NCI-H1092 (cell line): ENCODE measurements at regions not wholly inside any gene's neighbourhood (a gene's known extent, or its start where the extent isn't known, plus 50 kb on each side); places are given as distances from the start of the nearest gene placed in this dataset.
"Not testable (repeated sequence)": the region's sequence is repeated elsewhere in the genome, so short reads cannot be mapped to it uniquely, and the experiment has no call there.

ENCODE experiments used
- DNase-seq: peaks from one replicate; lab custom pipeline; 2025; lab: John Stamatoyannopoulos, UW

DNA sequence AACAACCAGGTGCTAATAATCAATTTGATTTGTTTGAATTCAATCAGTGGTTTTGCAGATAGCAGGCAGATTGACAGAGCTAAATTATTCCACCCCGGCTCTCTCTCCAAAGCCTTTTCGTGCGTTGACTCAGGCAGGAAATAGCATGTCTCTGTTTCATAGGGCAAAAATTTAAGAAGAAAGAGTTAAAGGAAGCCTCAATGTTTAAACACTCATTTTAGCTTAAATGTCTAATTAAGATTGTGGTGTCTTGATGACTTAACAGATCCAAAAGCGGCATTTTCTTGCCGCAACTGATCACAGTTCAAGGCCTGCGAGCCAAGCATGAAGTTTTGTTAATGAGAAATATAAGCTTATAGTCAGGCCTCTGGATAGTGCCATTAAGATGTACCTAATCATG is 1051.1 kb upstream of the AUTS2 start:
- no peak for DNase-seq

DNA sequence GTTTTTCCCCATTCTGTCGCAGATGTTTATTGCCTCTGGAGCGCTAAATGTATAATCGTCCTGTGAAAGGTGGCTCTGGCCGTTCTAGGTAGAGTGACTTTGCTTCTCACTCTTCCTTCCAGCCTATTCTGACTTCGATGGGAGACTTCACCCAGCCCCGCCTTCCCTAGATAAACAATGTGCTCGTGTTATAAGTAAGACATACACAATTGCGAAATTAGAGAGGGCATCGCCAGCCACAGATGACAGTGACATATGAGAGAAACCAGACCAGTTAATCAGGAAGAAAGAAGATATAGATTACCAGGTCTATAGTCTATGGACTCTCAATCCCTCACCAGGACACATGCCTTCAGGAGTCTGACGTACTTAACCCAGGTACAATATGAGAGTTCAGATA is 1050.5 kb upstream of the AUTS2 start:
- DNase-seq, result no peak

- DNase-seq, result no peak
These were observed 1048.2 kb upstream of the AUTS2 start for GRCh38 chr7:68550027-68550426.

DNA sequence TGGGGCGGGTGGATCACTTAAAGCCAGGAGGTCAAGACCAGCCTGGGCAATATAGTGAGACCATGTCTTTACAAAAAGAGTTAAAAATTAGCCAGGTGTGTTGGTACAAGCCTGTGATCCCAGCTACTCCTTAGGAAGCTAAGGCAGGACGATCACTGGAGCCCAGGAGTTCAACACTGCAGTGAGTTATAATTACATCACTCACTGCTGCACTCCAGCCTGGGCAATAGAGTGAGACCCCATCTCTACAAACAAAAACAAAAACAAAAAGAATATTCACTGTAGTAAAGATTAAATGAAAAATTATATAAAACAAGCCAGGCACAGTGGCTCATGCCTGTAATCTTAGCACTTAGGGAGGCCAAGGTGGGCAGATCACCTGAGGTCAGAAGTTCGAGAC is 1047.6 kb upstream of the AUTS2 start:
- no peak for DNase-seq

- no peak for DNase-seq
These were observed 1041.7 kb upstream of the AUTS2 start for GRCh38 chr7:68556537-68556936.

DNA sequence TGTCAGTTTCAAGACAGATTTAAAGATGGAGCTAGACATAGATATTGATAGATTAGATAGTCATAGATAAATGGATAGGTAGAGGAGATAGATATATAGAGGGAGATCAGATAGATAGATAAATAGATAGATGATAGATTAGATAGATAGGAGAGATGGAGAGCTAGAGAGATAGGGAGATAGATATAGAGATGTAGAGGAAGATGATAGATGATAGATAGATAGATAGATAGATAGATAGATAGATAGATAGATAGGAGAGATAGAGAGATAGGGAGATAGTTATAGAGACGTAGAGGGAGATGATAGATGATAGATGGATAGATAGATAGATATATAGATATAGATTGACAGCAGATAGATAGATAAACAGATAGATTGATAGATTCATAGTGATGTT is 1038.8 kb upstream of the AUTS2 start:
- no peak for DNase-seq

- DNase-seq, result no peak
These were observed 1035.9 kb upstream of the AUTS2 start for GRCh38 chr7:68562323-68562899.

DNA sequence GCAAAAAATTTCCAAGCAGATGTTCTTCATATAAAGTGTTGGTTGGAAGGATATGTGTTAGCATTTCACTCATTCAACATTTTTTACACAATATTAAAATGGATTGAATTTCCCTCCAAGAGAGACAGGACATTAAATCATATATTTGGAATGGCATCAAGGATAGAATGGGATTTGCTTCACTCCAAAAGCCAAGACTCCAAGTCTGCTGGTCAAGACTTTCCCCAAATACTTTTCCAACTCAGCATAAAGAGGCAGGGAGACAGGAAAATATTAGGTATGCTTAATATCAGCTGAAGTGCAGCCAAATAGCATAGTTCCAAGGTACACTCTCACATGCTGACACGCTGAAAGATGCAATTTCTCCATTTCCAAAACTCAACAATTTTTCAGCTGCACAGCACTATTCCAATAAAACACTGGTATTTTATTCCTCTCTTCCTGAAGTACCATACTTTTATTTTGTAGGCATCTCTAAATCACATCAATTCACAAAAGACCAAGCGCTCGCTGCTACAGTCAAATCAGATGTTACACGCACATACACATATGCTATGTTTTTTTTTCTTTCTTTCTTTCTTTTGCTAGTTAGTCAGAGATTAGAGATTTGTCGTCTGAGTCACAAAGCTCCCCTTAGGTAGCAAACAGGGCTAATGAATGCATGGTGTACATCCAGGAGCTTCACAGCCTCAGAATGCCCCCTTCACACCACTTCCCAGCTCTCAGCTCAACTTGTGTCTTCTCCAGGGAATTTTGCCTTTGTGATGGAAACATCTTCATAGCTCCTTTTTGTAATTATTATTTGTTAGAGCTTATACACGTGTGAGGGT is 1033.8 kb upstream of the AUTS2 start:
- no peak for DNase-seq

- DNase-seq, result no peak
These were observed 1027.0 kb upstream of the AUTS2 start for GRCh38 chr7:68571286-68571685.

GRCh38 chr7:68573271-68574005 is 1024.8 kb upstream of the AUTS2 start:
- DNase-seq, result no peak

- DNase-seq, result no peak
These were observed 1021.9 kb upstream of the AUTS2 start for GRCh38 chr7:68576366-68576765.

DNA sequence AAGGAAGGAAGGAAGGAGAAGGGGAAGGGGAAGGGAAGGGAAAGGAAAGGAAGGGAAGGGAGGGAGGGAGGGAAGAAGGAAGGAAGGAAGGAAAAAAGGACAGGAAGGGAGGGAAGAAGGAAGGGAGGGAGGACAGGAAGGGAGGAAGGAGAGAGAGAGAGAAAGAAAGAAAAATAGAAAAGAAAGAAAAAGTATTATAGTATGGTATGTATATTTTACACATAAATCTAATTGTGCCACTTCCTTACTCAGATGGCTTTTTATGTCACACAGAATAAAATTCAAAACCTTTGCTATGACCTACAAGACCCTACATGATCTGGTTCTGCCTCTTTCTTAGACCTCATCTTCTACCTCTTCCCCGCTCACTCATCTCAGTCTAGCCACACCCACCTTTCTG is 1016.9 kb upstream of the AUTS2 start:
- no peak for DNase-seq

DNA sequence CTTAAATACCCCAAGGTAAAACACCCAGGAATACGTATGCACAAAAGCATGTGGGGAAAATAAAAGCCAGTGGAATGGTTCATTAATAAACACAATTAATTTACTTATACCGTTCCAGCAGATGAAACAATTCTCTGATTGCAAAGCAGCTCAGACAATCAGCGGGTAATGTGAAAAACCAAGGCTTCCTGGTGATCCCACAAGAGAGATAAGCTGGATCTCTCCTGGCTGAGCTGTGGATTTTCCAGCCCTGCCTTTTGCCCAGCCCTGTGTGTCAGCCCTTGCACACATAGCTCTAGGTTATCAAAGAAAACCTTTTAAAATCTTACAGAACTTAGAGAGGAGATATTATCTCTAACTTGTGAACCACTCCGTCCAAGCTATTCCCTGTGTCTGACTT is 1010.7 kb upstream of the AUTS2 start:
- DNase-seq, result no peak

DNA sequence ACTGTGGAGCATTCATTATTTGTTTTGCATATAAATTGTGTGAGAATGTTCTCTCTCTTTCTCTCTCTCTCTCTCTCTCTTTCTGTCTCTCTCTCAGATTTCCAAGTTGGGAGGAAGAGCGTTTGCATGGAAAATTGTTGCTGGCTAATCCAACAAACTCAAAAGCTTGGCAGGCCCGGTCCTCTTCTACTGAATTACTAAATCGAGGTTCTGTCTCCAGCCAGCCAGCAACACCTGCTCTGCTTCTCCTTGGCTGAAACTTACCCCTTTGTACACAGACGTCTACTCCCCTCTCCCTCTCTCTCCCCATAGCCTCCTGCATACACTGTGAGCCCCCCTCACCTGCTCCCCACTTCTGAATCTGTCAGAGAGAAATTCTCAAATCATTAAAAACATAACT is 996.4 kb upstream of the AUTS2 start:
- DNase-seq, result peak; percentile 13

DNA sequence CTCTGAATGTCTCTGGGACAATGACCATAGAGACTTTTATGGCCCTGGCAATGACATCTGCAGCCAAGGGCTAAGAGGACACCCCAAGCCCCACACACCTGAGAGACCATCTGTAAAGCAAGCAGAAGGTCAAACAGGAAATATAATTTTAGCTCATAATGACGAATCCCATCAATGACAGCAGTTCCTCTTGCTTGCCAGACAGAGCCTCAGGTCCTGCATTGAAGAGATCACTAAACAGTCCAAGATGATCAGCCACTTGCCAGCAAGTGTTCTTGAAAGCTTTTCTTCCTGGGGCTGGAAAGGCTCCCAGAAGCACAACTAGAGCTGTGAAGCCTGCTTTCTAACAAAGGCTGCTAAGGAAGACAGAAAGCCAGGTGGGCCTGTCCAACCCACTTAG is 993.7 kb upstream of the AUTS2 start:
- no peak for DNase-seq

DNA sequence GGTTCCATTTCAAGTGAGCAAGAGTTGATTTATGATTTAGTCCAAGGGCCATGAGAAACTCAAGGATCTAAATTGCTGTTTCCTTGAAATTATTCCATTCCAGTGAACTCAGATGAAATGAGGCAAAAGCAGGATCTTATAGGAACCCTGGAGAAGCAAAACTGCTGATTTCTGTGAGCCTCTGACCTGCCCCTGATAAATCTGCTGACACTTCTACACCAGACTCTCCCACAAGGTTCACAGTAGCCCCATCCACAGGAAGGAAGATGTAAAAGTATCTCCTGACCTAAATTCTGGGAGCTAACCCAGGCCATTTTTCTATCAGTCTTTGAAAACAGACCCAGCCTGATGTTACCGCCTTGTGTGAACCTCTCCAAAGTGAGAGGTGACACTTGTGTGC is 987.6 kb upstream of the AUTS2 start:
- no peak for DNase-seq

GRCh38 chr7:68613405-68613804 is 984.9 kb upstream of the AUTS2 start:
- no peak for DNase-seq

GRCh38 chr7:68613897-68614296 is 984.4 kb upstream of the AUTS2 start:
- no peak for DNase-seq

GRCh38 chr7:68619526-68619925 is 978.7 kb upstream of the AUTS2 start:
- no peak for DNase-seq

DNA sequence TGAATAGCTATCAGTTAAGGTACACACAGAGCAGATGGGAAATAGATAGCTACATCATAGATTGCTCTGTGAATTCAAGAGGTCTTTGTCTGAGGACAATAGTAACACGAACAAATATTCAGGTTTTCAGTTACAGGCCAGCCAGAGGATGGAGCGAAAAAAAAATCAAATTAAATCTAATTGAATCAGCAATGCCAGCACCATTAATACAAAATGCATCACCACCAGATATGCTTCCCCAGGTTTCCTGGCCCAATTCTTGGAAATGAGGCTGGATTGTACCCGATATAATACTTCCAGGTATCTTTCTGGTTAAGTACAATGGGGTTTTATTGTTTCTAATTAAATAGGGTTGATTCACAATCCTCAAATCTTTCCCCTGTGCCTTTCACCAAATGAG is 975.8 kb upstream of the AUTS2 start:
- DNase-seq, result peak; percentile 43

DNA sequence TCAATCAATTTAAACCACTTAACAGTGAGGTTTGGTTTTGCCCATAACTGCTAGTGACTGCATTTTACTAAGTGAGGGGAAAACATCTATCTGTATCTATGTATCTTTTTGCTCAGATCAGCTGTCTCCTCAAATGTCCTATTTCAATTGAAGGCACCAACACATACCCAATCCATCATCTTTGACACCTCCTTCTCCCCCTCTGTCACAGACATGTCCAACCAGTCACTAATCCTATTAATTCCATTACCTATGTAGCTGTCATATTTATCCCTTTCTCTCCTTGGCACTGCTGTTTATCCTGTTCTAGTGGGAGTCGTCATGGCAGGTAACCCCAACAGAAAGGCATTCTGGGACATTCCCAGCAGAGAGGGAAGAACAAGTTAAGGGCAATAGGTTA is 975.2 kb upstream of the AUTS2 start:
- DNase-seq, result no peak

DNA sequence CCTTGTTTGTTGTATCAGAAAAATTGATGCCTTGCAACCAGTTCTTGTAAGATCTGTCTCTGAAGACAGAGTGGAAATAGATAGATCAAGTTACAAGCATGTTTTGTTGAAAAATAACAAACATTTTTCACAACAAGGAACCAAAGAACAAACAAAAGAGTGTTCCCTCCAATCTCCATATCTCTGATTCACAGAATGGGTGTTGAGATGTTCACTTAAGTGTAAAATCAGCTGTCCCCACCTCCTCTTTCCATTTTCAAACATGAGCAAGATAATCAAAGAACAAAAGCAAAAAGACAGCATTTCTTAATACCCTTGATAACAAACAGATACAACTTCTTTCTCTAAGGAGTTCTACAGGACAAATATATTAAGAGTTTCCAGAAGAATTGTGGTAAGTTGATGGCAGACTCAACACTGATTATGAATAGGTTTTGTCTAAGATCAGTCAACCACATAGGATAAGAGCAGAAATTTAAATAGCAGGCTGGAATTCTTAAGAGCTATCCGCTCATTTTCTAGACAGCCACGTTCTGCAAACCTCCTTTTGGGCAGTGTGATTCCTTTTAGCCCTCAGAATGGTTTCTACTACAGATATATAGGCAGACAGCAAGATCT is 970.9 kb upstream of the AUTS2 start:
- DNase-seq, result no peak

GRCh38 chr7:68630914-68631313 is 967.4 kb upstream of the AUTS2 start:
- not testable (repeated sequence) for DNase-seq
